AG09319 (cell line): ENCODE measurements at regions not wholly inside any gene's neighbourhood (a gene's known extent, or its start where the extent isn't known, plus 50 kb on each side); places are given as distances from the start of the nearest gene placed in this dataset.

ENCODE experiments used
- DNase-seq: peaks from one replicate; pipeline ENCODE4 v3.0.0-alpha.2; 2010; ENCODE audit warnings: low read depth; ENCODE audit errors: extremely low read depth
- CTCF ChIP-seq: IDR thresholded peaks from 2 replicates; pipeline ENCODE4 v1.5.1; 2011; ENCODE audit warnings: low read depth, mild to moderate bottlenecking, inconsistent platforms, low read length, moderate library complexity

- no peak for TF ChIP-seq CTCF
- no peak for DNase-seq
Observed at GRCh38 chr5:143564417-143564816, 160.9 kb upstream of the NR3C1 start.

- no peak for TF ChIP-seq CTCF
- DNase-seq, result no peak
Observed at GRCh38 chr5:143562935-143563334, 159.4 kb upstream of the NR3C1 start.

GRCh38 chr5:143561219-143561618, 157.7 kb upstream of the NR3C1 start:
- DNase-seq, result no peak
- TF ChIP-seq CTCF, result no peak

GRCh38 chr5:143560378-143560777, 156.9 kb upstream of the NR3C1 start:
- DNase-seq, result no peak
- no peak for TF ChIP-seq CTCF

GRCh38 chr5:143559586-143560109, 156.2 kb upstream of the NR3C1 start:
- TF ChIP-seq CTCF, result no peak
- DNase-seq, result no peak

GRCh38 chr5:143558048-143558447, 154.6 kb upstream of the NR3C1 start:
- TF ChIP-seq CTCF, result no peak
- DNase-seq, result no peak

- TF ChIP-seq CTCF, result no peak
- DNase-seq, result no peak
Observed at GRCh38 chr5:143557061-143557818, 153.8 kb upstream of the NR3C1 start.
